ENCODE measurements at regions not wholly inside any gene's neighbourhood (a gene's known extent, or its start where the extent isn't known, plus 50 kb on each side); places are given as distances from the start of the nearest gene placed in this dataset.

GRCh38 chr3:194994551-194994981, 276.4 kb downstream of the XXYLT1 start:
- Histone ChIP-seq H3K36me3 (no peaks in the 10 kb centered on the region), H3K27me3 (ENCODE audit: insufficient read depth, low read depth, severe bottlenecking) (no peaks in the 10 kb centered on the region), H3K9me3 (ENCODE audit: severe bottlenecking) (no peaks in the 10 kb centered on the region), H3K4me3 (ENCODE audit: low read depth, low read length) (no peak overlapping the region), H3K27ac (no peak overlapping the region)
- TF ChIP-seq CTCF (IDR thresholded peaks at IDR 0.05; ENCODE audit: low read depth, low read length): no peak
- no peak for DNase-seq

- no peak for TF ChIP-seq CTCF (IDR thresholded peaks at IDR 0.05; ENCODE audit: low read depth, low read length)
- Histone ChIP-seq H3K27me3 (ENCODE audit: insufficient read depth, low read depth, severe bottlenecking) (no peaks in the 10 kb centered on the region), H3K4me3 (ENCODE audit: low read depth, low read length) (no peak overlapping the region), H3K27ac (no peak overlapping the region), H3K36me3 (no peaks in the 10 kb centered on the region), H3K9me3 (ENCODE audit: severe bottlenecking) (no peaks in the 10 kb centered on the region)
- no peak for DNase-seq
These were observed 275.6 kb downstream of the XXYLT1 start for GRCh38 chr3:194995334-194995733.

- no peak for TF ChIP-seq CTCF (IDR thresholded peaks at IDR 0.05; ENCODE audit: low read depth, low read length)
- no peaks in the 10 kb centered on the region for H3K9me3 ChIP-seq (ENCODE audit: severe bottlenecking)
- no peak for DNase-seq
- no peaks in the 10 kb centered on the region for H3K36me3 ChIP-seq
- H3K4me3 ChIP-seq (ENCODE audit: low read depth, low read length): no peak overlapping the region
- H3K27ac ChIP-seq: no peak overlapping the region
- no peaks in the 10 kb centered on the region for H3K27me3 ChIP-seq (ENCODE audit: insufficient read depth, low read depth, severe bottlenecking)
These were observed 275.0 kb downstream of the XXYLT1 start for GRCh38 chr3:194995922-194996321.

- no peak for DNase-seq
- Histone ChIP-seq H3K9me3 (ENCODE audit: severe bottlenecking) (no peaks in the 10 kb centered on the region), H3K27me3 (ENCODE audit: insufficient read depth, low read depth, severe bottlenecking) (no peaks in the 10 kb centered on the region), H3K27ac (no peak overlapping the region), H3K4me3 (ENCODE audit: low read depth, low read length) (no peak overlapping the region), H3K36me3 (no peaks in the 10 kb centered on the region)
- no peak for TF ChIP-seq CTCF (IDR thresholded peaks at IDR 0.05; ENCODE audit: low read depth, low read length)
These were observed 274.2 kb downstream of the XXYLT1 start for GRCh38 chr3:194996746-194997145.

- no peak overlapping the region for H3K4me3 ChIP-seq (ENCODE audit: low read depth, low read length)
- DNase-seq: no peak
- no peaks in the 10 kb centered on the region for H3K36me3 ChIP-seq
- no peak for TF ChIP-seq CTCF (IDR thresholded peaks at IDR 0.05; ENCODE audit: low read depth, low read length)
- H3K9me3 ChIP-seq (ENCODE audit: severe bottlenecking): no peaks in the 10 kb centered on the region
- H3K27ac ChIP-seq: no peak overlapping the region
- H3K27me3 ChIP-seq (ENCODE audit: insufficient read depth, low read depth, severe bottlenecking): no peaks in the 10 kb centered on the region
These were observed 272.5 kb downstream of the XXYLT1 start for GRCh38 chr3:194998417-194998816.

- no peak for TF ChIP-seq CTCF (IDR thresholded peaks at IDR 0.05; ENCODE audit: low read depth, low read length)
- Histone ChIP-seq H3K9me3 (ENCODE audit: severe bottlenecking) (no peaks in the 10 kb centered on the region), H3K27ac (no peak overlapping the region), H3K4me3 (ENCODE audit: low read depth, low read length) (no peak overlapping the region), H3K36me3 (no peaks in the 10 kb centered on the region), H3K27me3 (ENCODE audit: insufficient read depth, low read depth, severe bottlenecking) (no peaks in the 10 kb centered on the region)
- no peak for DNase-seq
These were observed 272.0 kb downstream of the XXYLT1 start for GRCh38 chr3:194998948-194999347.

All from WERI-Rb-1 (cell line).